ENCODE measurements at regions not wholly inside any gene's neighbourhood (a gene's known extent, or its start where the extent isn't known, plus 50 kb on each side); places are given as distances from the start of the nearest gene placed in this dataset.
A peak's percentile ranks its signal among the peaks of the same experiment; 100 is the strongest.

GRCh38 chr5:174325431-174325830, 279.9 kb downstream of the NSG2 start:
- DNase-seq (ENCODE audit: low read depth in 6 of 9, low spot score in 9 of 9): no peak
- Histone ChIP-seq H3K27me3 (ENCODE audit: control insufficient read depth in 2 of 2, insufficient read depth in 1 of 2, low read length in 1 of 2) (peaks cover 0 to 2% of the 10 kb centered on the region in 2 donors), H3K36me3 (ENCODE audit: control insufficient read depth in 2 of 2, insufficient read depth in 2 of 2, low read length in 1 of 2) (no peaks in the 10 kb centered on the region), H3K4me3 (ENCODE audit: low read length in 2 of 2) (no peak overlapping the region), H3K4me1 (ENCODE audit: control insufficient read depth in 2 of 2, insufficient read depth in 2 of 2, low read length in 2 of 2) (no peaks in the 10 kb centered on the region), H3K27ac (ENCODE audit: low read depth in 1 of 2, low read length in 1 of 2) (no peak overlapping the region), H3K9me3 (ENCODE audit: control insufficient read depth in 2 of 2, insufficient read depth in 1 of 2, low read length in 1 of 2) (no peaks in the 10 kb centered on the region)
- WGBS: 84% methylated on average over 7 of the region's 7 CpGs

- peaks cover 0 to 2% of the 10 kb centered on the region in 2 donors for H3K27me3 ChIP-seq (ENCODE audit: control insufficient read depth in 2 of 2, insufficient read depth in 1 of 2, low read length in 1 of 2)
- WGBS: 57% methylated on average over 6 of the region's 6 CpGs
Observed at GRCh38 chr5:174325961-174326360, 280.5 kb downstream of the NSG2 start.

GRCh38 chr5:174326372-174326771, 280.9 kb downstream of the NSG2 start:
- Histone ChIP-seq H3K9me3 (ENCODE audit: control insufficient read depth in 2 of 2, insufficient read depth in 1 of 2, low read length in 1 of 2) (no peaks in the 10 kb centered on the region), H3K27ac (ENCODE audit: low read depth in 1 of 2, low read length in 1 of 2) (no peak overlapping the region), H3K27me3 (ENCODE audit: control insufficient read depth in 2 of 2, insufficient read depth in 1 of 2, low read length in 1 of 2) (peaks cover 0 to 2% of the 10 kb centered on the region in 2 donors), H3K36me3 (ENCODE audit: control insufficient read depth in 2 of 2, insufficient read depth in 2 of 2, low read length in 1 of 2) (no peaks in the 10 kb centered on the region), H3K4me3 (ENCODE audit: low read length in 2 of 2) (no peak overlapping the region), H3K4me1 (ENCODE audit: control insufficient read depth in 2 of 2, insufficient read depth in 2 of 2, low read length in 2 of 2) (no peaks in the 10 kb centered on the region)
- DNase-seq (ENCODE audit: low read depth in 6 of 9, low spot score in 9 of 9): no peak
- 60% methylated on average over 3 of the region's 3 CpGs for WGBS

More at GRCh38 chr5:174325961-174326360, 280.5 kb downstream of the NSG2 start:
- DNase-seq (ENCODE audit: low read depth in 6 of 9, low spot score in 9 of 9): no peak
- no peak overlapping the region for H3K27ac ChIP-seq (ENCODE audit: low read depth in 1 of 2, low read length in 1 of 2)
- no peaks in the 10 kb centered on the region for H3K9me3 ChIP-seq (ENCODE audit: control insufficient read depth in 2 of 2, insufficient read depth in 1 of 2, low read length in 1 of 2)
- H3K36me3 ChIP-seq (ENCODE audit: control insufficient read depth in 2 of 2, insufficient read depth in 2 of 2, low read length in 1 of 2): no peaks in the 10 kb centered on the region
- H3K4me1 ChIP-seq (ENCODE audit: control insufficient read depth in 2 of 2, insufficient read depth in 2 of 2, low read length in 2 of 2): no peaks in the 10 kb centered on the region
- no peak overlapping the region for H3K4me3 ChIP-seq (ENCODE audit: low read length in 2 of 2)

GRCh38 chr5:174327317-174327864, 281.9 kb downstream of the NSG2 start:
- no peak overlapping the region for H3K27ac ChIP-seq (ENCODE audit: low read depth in 1 of 2, low read length in 1 of 2)
- H3K9me3 ChIP-seq (ENCODE audit: control insufficient read depth in 2 of 2, insufficient read depth in 1 of 2, low read length in 1 of 2): no peaks in the 10 kb centered on the region
- 42% methylated on average over 10 of the region's 10 CpGs for WGBS
- H3K4me1 ChIP-seq (ENCODE audit: control insufficient read depth in 2 of 2, insufficient read depth in 2 of 2, low read length in 2 of 2): no peaks in the 10 kb centered on the region
- peak in 7 of 9 donors; percentile 4 to 50 (median 22) for DNase-seq (ENCODE audit: low read depth in 6 of 9, low spot score in 9 of 9)
- H3K36me3 ChIP-seq (ENCODE audit: control insufficient read depth in 2 of 2, insufficient read depth in 2 of 2, low read length in 1 of 2): no peaks in the 10 kb centered on the region
- peaks cover 0 to 2% of the 10 kb centered on the region in 2 donors for H3K27me3 ChIP-seq (ENCODE audit: control insufficient read depth in 2 of 2, insufficient read depth in 1 of 2, low read length in 1 of 2)
- no peak overlapping the region for H3K4me3 ChIP-seq (ENCODE audit: low read length in 2 of 2)

GRCh38 chr5:174327896-174328295, 282.4 kb downstream of the NSG2 start:
- Histone ChIP-seq H3K27me3 (ENCODE audit: control insufficient read depth in 2 of 2, insufficient read depth in 1 of 2, low read length in 1 of 2) (peaks cover 0 to 2% of the 10 kb centered on the region in 2 donors), H3K4me1 (ENCODE audit: control insufficient read depth in 2 of 2, insufficient read depth in 2 of 2, low read length in 2 of 2) (no peaks in the 10 kb centered on the region), H3K4me3 (ENCODE audit: low read length in 2 of 2) (no peak overlapping the region), H3K9me3 (ENCODE audit: control insufficient read depth in 2 of 2, insufficient read depth in 1 of 2, low read length in 1 of 2) (no peaks in the 10 kb centered on the region), H3K27ac (ENCODE audit: low read depth in 1 of 2, low read length in 1 of 2) (no peak overlapping the region), H3K36me3 (ENCODE audit: control insufficient read depth in 2 of 2, insufficient read depth in 2 of 2, low read length in 1 of 2) (no peaks in the 10 kb centered on the region)
- 89% methylated on average over 9 of the region's 9 CpGs for WGBS
- no peak for DNase-seq (ENCODE audit: low read depth in 6 of 9, low spot score in 9 of 9)

- Histone ChIP-seq H3K36me3 (ENCODE audit: control insufficient read depth in 2 of 2, insufficient read depth in 2 of 2, low read length in 1 of 2) (no peaks in the 10 kb centered on the region), H3K4me1 (ENCODE audit: control insufficient read depth in 2 of 2, insufficient read depth in 2 of 2, low read length in 2 of 2) (no peaks in the 10 kb centered on the region), H3K27ac (ENCODE audit: low read depth in 1 of 2, low read length in 1 of 2) (no peak overlapping the region), H3K9me3 (ENCODE audit: control insufficient read depth in 2 of 2, insufficient read depth in 1 of 2, low read length in 1 of 2) (no peaks in the 10 kb centered on the region), H3K4me3 (ENCODE audit: low read length in 2 of 2) (no peak overlapping the region), H3K27me3 (ENCODE audit: control insufficient read depth in 2 of 2, insufficient read depth in 1 of 2, low read length in 1 of 2) (peaks cover 0 to 2% of the 10 kb centered on the region in 2 donors)
- no peak for DNase-seq (ENCODE audit: low read depth in 6 of 9, low spot score in 9 of 9)
- WGBS: 65% methylated on average over 13 of the region's 13 CpGs
Observed at GRCh38 chr5:174328631-174329299, 283.3 kb downstream of the NSG2 start.

- H3K36me3 ChIP-seq (ENCODE audit: control insufficient read depth in 2 of 2, insufficient read depth in 2 of 2, low read length in 1 of 2): no peaks in the 10 kb centered on the region
- no peaks in the 10 kb centered on the region for H3K9me3 ChIP-seq (ENCODE audit: control insufficient read depth in 2 of 2, insufficient read depth in 1 of 2, low read length in 1 of 2)
- H3K4me1 ChIP-seq (ENCODE audit: control insufficient read depth in 2 of 2, insufficient read depth in 2 of 2, low read length in 2 of 2): no peaks in the 10 kb centered on the region
- H3K27me3 ChIP-seq (ENCODE audit: control insufficient read depth in 2 of 2, insufficient read depth in 1 of 2, low read length in 1 of 2): no peaks in the 10 kb centered on the region
- 69% methylated on average over 5 of the region's 5 CpGs for WGBS
- DNase-seq (ENCODE audit: low read depth in 6 of 9, low spot score in 9 of 9): no peak
- no peak overlapping the region for H3K4me3 ChIP-seq (ENCODE audit: low read length in 2 of 2)
- no peak overlapping the region for H3K27ac ChIP-seq (ENCODE audit: low read depth in 1 of 2, low read length in 1 of 2)
Observed at GRCh38 chr5:174329738-174330137, 284.2 kb downstream of the NSG2 start.

GRCh38 chr5:174335682-174336364, 290.3 kb downstream of the NSG2 start:
- no peak overlapping the region for H3K4me3 ChIP-seq (ENCODE audit: low read length in 2 of 2)
- H3K9me3 ChIP-seq (ENCODE audit: control insufficient read depth in 2 of 2, insufficient read depth in 1 of 2, low read length in 1 of 2): no peaks in the 10 kb centered on the region
- no peaks in the 10 kb centered on the region for H3K4me1 ChIP-seq (ENCODE audit: control insufficient read depth in 2 of 2, insufficient read depth in 2 of 2, low read length in 2 of 2)
- H3K27me3 ChIP-seq (ENCODE audit: control insufficient read depth in 2 of 2, insufficient read depth in 1 of 2, low read length in 1 of 2): peaks cover 0 to 30% of the 10 kb centered on the region in 2 donors
- no peak for DNase-seq (ENCODE audit: low read depth in 6 of 9, low spot score in 9 of 9)
- WGBS: 82% methylated on average over 13 of the region's 13 CpGs
- H3K27ac ChIP-seq (ENCODE audit: low read depth in 1 of 2, low read length in 1 of 2): no peak overlapping the region
- H3K36me3 ChIP-seq (ENCODE audit: control insufficient read depth in 2 of 2, insufficient read depth in 2 of 2, low read length in 1 of 2): no peaks in the 10 kb centered on the region

GRCh38 chr5:174336479-174336878, 291.0 kb downstream of the NSG2 start:
- DNase-seq (ENCODE audit: low read depth in 6 of 9, low spot score in 9 of 9): no peak
- 83% methylated on average over 5 of the region's 5 CpGs for WGBS
- Histone ChIP-seq H3K4me3 (ENCODE audit: low read length in 2 of 2) (no peak overlapping the region), H3K27me3 (ENCODE audit: control insufficient read depth in 2 of 2, insufficient read depth in 1 of 2, low read length in 1 of 2) (peaks cover 0 to 30% of the 10 kb centered on the region in 2 donors), H3K36me3 (ENCODE audit: control insufficient read depth in 2 of 2, insufficient read depth in 2 of 2, low read length in 1 of 2) (no peaks in the 10 kb centered on the region), H3K9me3 (ENCODE audit: control insufficient read depth in 2 of 2, insufficient read depth in 1 of 2, low read length in 1 of 2) (no peaks in the 10 kb centered on the region), H3K4me1 (ENCODE audit: control insufficient read depth in 2 of 2, insufficient read depth in 2 of 2, low read length in 2 of 2) (no peaks in the 10 kb centered on the region), H3K27ac (ENCODE audit: low read depth in 1 of 2, low read length in 1 of 2) (no peak overlapping the region)

All from thymus (tissue), 11 donors.